ENCODE measurements at regions not wholly inside any gene's neighbourhood (a gene's known extent, or its start where the extent isn't known, plus 50 kb on each side); places are given as distances from the start of the nearest gene placed in this dataset.
A peak's percentile ranks its signal among the peaks of the same experiment; 100 is the strongest.
"Not testable (repeated sequence)": the region's sequence is repeated elsewhere in the genome, so short reads cannot be mapped to it uniquely, and the experiment has no call there.

GRCh38 chr2:110329760-110330159 is 117.4 kb upstream of the MTLN start:
- H3K4me3 ChIP-seq; intact Hi-C loops (cut with DNase I; ENCODE audit: low total_unique reads); H3K27me3 ChIP-seq; H3K36me3 ChIP-seq; H3K9me3 ChIP-seq; DNase-seq; H3K27ac ChIP-seq; H3K4me1 ChIP-seq: not testable (repeated sequence)
- WGBS, 5 donors = 88 to 97% (median 94%) methylated on average over 4 to 5 of the region's 10 CpGs

- H3K27ac ChIP-seq; H3K4me3 ChIP-seq; H3K4me1 ChIP-seq; intact Hi-C loops (cut with DNase I; ENCODE audit: low total_unique reads); H3K27me3 ChIP-seq; H3K36me3 ChIP-seq; H3K9me3 ChIP-seq: not testable (repeated sequence)
- 31 to 55% (median 34%) methylated on average over 5 of the region's 7 CpGs; no CpG with 5 or more reads in 1 of the 5 donors for WGBS, 5 donors
- DNase-seq = peak in 1 of 2 donors; percentile 43
These were observed 116.8 kb upstream of the MTLN start for GRCh38 chr2:110329158-110329557.

GRCh38 chr2:110328677-110329076 is 116.3 kb upstream of the MTLN start:
- H3K36me3 ChIP-seq; H3K9me3 ChIP-seq; H3K27ac ChIP-seq; intact Hi-C loops (cut with DNase I; ENCODE audit: low total_unique reads); H3K4me3 ChIP-seq; H3K27me3 ChIP-seq; H3K4me1 ChIP-seq: not testable (repeated sequence)
- DNase-seq = peak; percentile 1 to 21
- 88 to 98% (median 93%) methylated on average over 4 to 5 of the region's 5 CpGs for WGBS, 5 donors

GRCh38 chr2:110323832-110324231 is 111.5 kb upstream of the MTLN start:
- no CpG with 5 or more reads among the region's 4 CpGs for WGBS, 5 donors

GRCh38 chr2:110322535-110322934 is 110.2 kb upstream of the MTLN start:
- WGBS, 5 donors = no CpG with 5 or more reads among the region's 8 CpGs

More at GRCh38 chr2:110323832-110324231, 111.5 kb upstream of the MTLN start:
- H3K27me3 ChIP-seq; H3K36me3 ChIP-seq; intact Hi-C loops (cut with DNase I; ENCODE audit: low total_unique reads); H3K27ac ChIP-seq; DNase-seq; H3K9me3 ChIP-seq; H3K4me1 ChIP-seq; H3K4me3 ChIP-seq: not testable (repeated sequence)

GRCh38 chr2:110320834-110321563 is 108.7 kb upstream of the MTLN start:
- intact Hi-C loops (cut with DNase I; ENCODE audit: low total_unique reads) = not testable (repeated sequence)

More at GRCh38 chr2:110322535-110322934, 110.2 kb upstream of the MTLN start:
- H3K36me3 ChIP-seq; H3K27ac ChIP-seq; H3K4me1 ChIP-seq; H3K9me3 ChIP-seq; DNase-seq; intact Hi-C loops (cut with DNase I; ENCODE audit: low total_unique reads); H3K4me3 ChIP-seq; H3K27me3 ChIP-seq: not testable (repeated sequence)

GRCh38 chr2:110318898-110319297 is 106.6 kb upstream of the MTLN start:
- intact Hi-C loops (cut with DNase I; ENCODE audit: low total_unique reads); H3K9me3 ChIP-seq; H3K36me3 ChIP-seq; H3K4me1 ChIP-seq; H3K27me3 ChIP-seq; DNase-seq; H3K27ac ChIP-seq; H3K4me3 ChIP-seq: not testable (repeated sequence)
- WGBS, 5 donors = no CpG with 5 or more reads among the region's 4 CpGs

More at GRCh38 chr2:110320834-110321563, 108.7 kb upstream of the MTLN start:
- H3K36me3 ChIP-seq, H3K27me3 ChIP-seq, DNase-seq, H3K27ac ChIP-seq, H3K4me1 ChIP-seq, H3K9me3 ChIP-seq, H3K4me3 ChIP-seq: not testable (repeated sequence)
- WGBS, 5 donors = no CpG with 5 or more reads among the region's 10 CpGs

- H3K27ac ChIP-seq; H3K27me3 ChIP-seq; DNase-seq; intact Hi-C loops (cut with DNase I; ENCODE audit: low total_unique reads); H3K9me3 ChIP-seq; H3K4me1 ChIP-seq; H3K36me3 ChIP-seq; H3K4me3 ChIP-seq: not testable (repeated sequence)
- no CpG with 5 or more reads among the region's 5 CpGs for WGBS, 5 donors
These were observed 105.0 kb upstream of the MTLN start for GRCh38 chr2:110317377-110317776.

- H3K27me3 ChIP-seq; DNase-seq; H3K9me3 ChIP-seq; H3K4me3 ChIP-seq; H3K4me1 ChIP-seq; H3K36me3 ChIP-seq; intact Hi-C loops (cut with DNase I; ENCODE audit: low total_unique reads); H3K27ac ChIP-seq: not testable (repeated sequence)
- WGBS, 5 donors = no CpG with 5 or more reads among the region's 10 CpGs
These were observed 103.9 kb upstream of the MTLN start for GRCh38 chr2:110316051-110316865.

- H3K36me3 ChIP-seq; DNase-seq; H3K27ac ChIP-seq; H3K4me3 ChIP-seq; H3K27me3 ChIP-seq; H3K4me1 ChIP-seq; intact Hi-C loops (cut with DNase I; ENCODE audit: low total_unique reads); H3K9me3 ChIP-seq: not testable (repeated sequence)
- no CpG with 5 or more reads among the region's 9 CpGs for WGBS, 5 donors
These were observed 102.9 kb upstream of the MTLN start for GRCh38 chr2:110315054-110315820.

GRCh38 chr2:110314472-110314871 is 102.1 kb upstream of the MTLN start:
- H3K4me3 ChIP-seq; intact Hi-C loops (cut with DNase I; ENCODE audit: low total_unique reads); H3K27ac ChIP-seq: not testable (repeated sequence)

More at GRCh38 chr2:110314472-110314871, 102.1 kb upstream of the MTLN start:
- H3K9me3 ChIP-seq, DNase-seq, H3K36me3 ChIP-seq, H3K27me3 ChIP-seq, H3K4me1 ChIP-seq: not testable (repeated sequence)
- 73 to 85% (median 80%) methylated on average over 2 to 3 of the region's 10 CpGs; no CpG with 5 or more reads in 1 of the 5 donors for WGBS, 5 donors

Measured in stomach (tissue), 8 donors.